ENCODE measurements at regions not wholly inside any gene's neighbourhood (a gene's known extent, or its start where the extent isn't known, plus 50 kb on each side); places are given as distances from the start of the nearest gene placed in this dataset.

DNA sequence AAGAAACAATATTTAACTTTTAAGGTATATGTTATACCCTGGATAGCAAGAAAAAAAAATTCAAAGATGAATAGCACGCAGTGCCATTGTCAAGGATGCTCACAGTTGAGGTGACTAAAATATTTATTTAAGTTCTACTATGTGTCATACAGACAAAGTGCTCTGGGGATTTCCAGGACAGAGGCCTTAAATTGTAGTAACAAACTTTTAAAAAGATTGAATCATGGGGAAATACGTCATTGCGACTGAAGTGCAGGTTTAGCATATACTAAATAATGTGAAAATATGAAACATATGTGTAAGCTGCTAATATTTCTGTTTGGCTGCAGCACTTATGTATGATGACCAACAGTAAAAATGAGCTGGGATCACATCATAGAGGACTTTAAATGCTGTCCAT is 748.0 kb upstream of the PCDH7 start (continued):
- TF ChIP-seq, protein P1, sequence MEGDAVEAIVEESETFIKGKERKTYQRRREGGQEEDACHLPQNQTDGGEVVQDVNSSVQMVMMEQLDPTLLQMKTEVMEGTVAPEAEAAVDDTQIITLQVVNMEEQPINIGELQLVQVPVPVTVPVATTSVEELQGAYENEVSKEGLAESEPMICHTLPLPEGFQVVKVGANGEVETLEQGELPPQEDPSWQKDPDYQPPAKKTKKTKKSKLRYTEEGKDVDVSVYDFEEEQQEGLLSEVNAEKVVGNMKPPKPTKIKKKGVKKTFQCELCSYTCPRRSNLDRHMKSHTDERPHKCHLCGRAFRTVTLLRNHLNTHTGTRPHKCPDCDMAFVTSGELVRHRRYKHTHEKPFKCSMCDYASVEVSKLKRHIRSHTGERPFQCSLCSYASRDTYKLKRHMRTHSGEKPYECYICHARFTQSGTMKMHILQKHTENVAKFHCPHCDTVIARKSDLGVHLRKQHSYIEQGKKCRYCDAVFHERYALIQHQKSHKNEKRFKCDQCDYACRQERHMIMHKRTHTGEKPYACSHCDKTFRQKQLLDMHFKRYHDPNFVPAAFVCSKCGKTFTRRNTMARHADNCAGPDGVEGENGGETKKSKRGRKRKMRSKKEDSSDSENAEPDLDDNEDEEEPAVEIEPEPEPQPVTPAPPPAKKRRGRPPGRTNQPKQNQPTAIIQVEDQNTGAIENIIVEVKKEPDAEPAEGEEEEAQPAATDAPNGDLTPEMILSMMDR (conservative IDR thresholded peaks at IDR 0.05; ENCODE audit: low read depth in 2 of 2), result no peak
- TF ChIP-seq STAT1 (IDR thresholded peaks at IDR 0.05; ENCODE audit: unreplicated experiment) (no peak), POLR2AphosphoS5 (IDR thresholded peaks at IDR 0.05; ENCODE audit: low read depth) (no peak), CREB1 (CRISPR knock-in tag; IDR thresholded peaks at IDR 0.05; ENCODE audit: low read depth) (no peak)
- TF ChIP-seq, protein P2, sequence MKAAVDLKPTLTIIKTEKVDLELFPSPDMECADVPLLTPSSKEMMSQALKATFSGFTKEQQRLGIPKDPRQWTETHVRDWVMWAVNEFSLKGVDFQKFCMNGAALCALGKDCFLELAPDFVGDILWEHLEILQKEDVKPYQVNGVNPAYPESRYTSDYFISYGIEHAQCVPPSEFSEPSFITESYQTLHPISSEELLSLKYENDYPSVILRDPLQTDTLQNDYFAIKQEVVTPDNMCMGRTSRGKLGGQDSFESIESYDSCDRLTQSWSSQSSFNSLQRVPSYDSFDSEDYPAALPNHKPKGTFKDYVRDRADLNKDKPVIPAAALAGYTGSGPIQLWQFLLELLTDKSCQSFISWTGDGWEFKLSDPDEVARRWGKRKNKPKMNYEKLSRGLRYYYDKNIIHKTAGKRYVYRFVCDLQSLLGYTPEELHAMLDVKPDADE (IDR thresholded peaks at IDR 0.05), result no peak

DNA sequence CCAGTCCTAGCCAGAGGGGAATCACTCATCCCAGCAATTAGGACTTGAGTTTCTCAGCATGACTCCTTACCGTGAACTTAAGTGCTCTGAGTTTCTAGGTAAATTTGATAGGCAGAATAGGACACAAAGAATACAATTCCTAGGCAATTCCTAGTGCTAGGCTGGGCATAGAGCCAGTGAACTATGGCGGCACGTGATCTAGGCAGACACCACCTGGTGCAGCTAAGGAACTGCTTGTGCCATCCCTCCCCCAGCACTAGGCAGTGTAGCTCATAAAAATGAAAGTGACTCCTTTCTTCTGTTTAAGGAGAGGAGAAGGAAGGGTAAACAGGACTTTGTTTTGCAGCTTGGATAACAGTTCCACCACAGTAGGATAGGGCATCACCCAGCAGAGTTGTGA is 736.3 kb upstream of the PCDH7 start:
- DNase-seq (ENCODE audit: low spot score), result no peak
- H3F3A ChIP-seq (replicated peaks; ENCODE audit: low read depth), result no peaks in the 10 kb centered on the region
- no peak overlapping the region for H3K27ac ChIP-seq (ENCODE audit: low read depth)
- H3K9me3 Mint-ChIP-seq, result no peaks in the 10 kb centered on the region
- H3K4me1 ChIP-seq (ENCODE audit: insufficient read depth), result no peaks in the 10 kb centered on the region
- H3K36me3 Mint-ChIP-seq (ENCODE audit: low read depth), result no peaks in the 10 kb centered on the region
- H3K4me3 Mint-ChIP-seq, result no peak overlapping the region
- H3K4me2 ChIP-seq, result no peak overlapping the region
- H3K27me3 Mint-ChIP-seq (ENCODE audit: insufficient read depth, low read depth, poor library complexity), result no peaks in the 10 kb centered on the region
- H3K4me1 Mint-ChIP-seq, result no peaks in the 10 kb centered on the region
- no peaks in the 10 kb centered on the region for H4K20me1 ChIP-seq (replicated peaks; ENCODE audit: insufficient read depth)
- H2AFZ ChIP-seq, result 0 out of 2 replicates have a peak overlapping the region, but pooled peaks have one; percentile 29
- H3K27ac Mint-ChIP-seq, result no peak overlapping the region
- H3K27me3 ChIP-seq (ENCODE audit: insufficient read depth), result no peaks in the 10 kb centered on the region
- H3K9me2 ChIP-seq (ENCODE audit: insufficient read depth), result no peaks in the 10 kb centered on the region; the same call in none of the 2 replicates
- no peaks in the 10 kb centered on the region for H3K36me3 ChIP-seq (ENCODE audit: insufficient read depth)
- H3K4me3 ChIP-seq, result no peak overlapping the region
- no peaks in the 10 kb centered on the region for H3K79me2 ChIP-seq (replicated peaks; ENCODE audit: insufficient read depth)
- ATAC-seq, result no peak
- TF ChIP-seq STAT1 (IDR thresholded peaks at IDR 0.05; ENCODE audit: unreplicated experiment), result no peak
- TF ChIP-seq, protein P2 (IDR thresholded peaks at IDR 0.05), result no peak
- TF ChIP-seq ZNF331 (CRISPR knock-in tag; IDR thresholded peaks at IDR 0.05; ENCODE audit: low read depth), result no peak
- no peak for TF ChIP-seq ZNF114 (CRISPR knock-in tag; IDR thresholded peaks at IDR 0.05)
- no peak for TF ChIP-seq NANOG (IDR thresholded peaks at IDR 0.05; ENCODE audit: borderline replicate concordance)
- TF ChIP-seq, protein P1 (conservative IDR thresholded peaks at IDR 0.05; ENCODE audit: low read depth in 2 of 2), result no peak
- TF ChIP-seq, protein P3, sequence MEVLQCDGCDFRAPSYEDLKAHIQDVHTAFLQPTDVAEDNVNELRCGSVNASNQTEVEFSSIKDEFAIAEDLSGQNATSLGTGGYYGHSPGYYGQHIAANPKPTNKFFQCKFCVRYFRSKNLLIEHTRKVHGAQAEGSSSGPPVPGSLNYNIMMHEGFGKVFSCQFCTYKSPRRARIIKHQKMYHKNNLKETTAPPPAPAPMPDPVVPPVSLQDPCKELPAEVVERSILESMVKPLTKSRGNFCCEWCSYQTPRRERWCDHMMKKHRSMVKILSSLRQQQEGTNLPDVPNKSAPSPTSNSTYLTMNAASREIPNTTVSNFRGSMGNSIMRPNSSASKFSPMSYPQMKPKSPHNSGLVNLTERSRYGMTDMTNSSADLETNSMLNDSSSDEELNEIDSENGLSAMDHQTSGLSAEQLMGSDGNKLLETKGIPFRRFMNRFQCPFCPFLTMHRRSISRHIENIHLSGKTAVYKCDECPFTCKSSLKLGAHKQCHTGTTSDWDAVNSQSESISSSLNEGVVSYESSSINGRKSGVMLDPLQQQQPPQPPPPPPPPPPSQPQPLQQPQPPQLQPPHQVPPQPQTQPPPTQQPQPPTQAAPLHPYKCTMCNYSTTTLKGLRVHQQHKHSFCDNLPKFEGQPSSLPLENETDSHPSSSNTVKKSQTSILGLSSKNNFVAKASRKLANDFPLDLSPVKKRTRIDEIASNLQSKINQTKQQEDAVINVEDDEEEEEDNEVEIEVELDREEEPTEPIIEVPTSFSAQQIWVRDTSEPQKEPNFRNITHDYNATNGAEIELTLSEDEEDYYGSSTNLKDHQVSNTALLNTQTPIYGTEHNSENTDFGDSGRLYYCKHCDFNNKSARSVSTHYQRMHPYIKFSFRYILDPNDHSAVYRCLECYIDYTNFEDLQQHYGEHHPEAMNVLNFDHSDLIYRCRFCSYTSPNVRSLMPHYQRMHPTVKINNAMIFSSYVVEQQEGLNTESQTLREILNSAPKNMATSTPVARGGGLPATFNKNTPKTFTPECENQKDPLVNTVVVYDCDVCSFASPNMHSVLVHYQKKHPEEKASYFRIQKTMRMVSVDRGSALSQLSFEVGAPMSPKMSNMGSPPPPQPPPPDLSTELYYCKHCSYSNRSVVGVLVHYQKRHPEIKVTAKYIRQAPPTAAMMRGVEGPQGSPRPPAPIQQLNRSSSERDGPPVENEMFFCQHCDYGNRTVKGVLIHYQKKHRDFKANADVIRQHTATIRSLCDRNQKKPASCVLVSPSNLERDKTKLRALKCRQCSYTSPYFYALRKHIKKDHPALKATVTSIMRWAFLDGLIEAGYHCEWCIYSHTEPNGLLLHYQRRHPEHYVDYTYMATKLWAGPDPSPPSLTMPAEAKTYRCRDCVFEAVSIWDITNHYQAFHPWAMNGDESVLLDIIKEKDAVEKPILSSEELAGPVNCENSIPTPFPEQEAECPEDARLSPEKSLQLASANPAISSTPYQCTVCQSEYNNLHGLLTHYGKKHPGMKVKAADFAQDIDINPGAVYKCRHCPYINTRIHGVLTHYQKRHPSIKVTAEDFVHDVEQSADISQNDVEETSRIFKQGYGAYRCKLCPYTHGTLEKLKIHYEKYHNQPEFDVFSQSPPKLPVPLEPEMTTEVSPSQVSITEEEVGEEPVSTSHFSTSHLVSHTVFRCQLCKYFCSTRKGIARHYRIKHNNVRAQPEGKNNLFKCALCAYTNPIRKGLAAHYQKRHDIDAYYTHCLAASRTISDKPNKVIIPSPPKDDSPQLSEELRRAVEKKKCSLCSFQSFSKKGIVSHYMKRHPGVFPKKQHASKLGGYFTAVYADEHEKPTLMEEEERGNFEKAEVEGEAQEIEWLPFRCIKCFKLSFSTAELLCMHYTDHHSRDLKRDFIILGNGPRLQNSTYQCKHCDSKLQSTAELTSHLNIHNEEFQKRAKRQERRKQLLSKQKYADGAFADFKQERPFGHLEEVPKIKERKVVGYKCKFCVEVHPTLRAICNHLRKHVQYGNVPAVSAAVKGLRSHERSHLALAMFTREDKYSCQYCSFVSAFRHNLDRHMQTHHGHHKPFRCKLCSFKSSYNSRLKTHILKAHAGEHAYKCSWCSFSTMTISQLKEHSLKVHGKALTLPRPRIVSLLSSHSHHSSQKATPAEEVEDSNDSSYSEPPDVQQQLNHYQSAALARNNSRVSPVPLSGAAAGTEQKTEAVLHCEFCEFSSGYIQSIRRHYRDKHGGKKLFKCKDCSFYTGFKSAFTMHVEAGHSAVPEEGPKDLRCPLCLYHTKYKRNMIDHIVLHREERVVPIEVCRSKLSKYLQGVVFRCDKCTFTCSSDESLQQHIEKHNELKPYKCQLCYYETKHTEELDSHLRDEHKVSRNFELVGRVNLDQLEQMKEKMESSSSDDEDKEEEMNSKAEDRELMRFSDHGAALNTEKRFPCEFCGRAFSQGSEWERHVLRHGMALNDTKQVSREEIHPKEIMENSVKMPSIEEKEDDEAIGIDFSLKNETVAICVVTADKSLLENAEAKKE (CRISPR knock-in tag; IDR thresholded peaks at IDR 0.05), result no peak
